Stimulated activated naive CD8-positive, alpha-beta T cell treated with anti-CD3 and anti-CD28 coated beads, Interleukin-15, Interleukin-2, amounts not matched to agents 100 ng/mL and 50 ng/mL, for 24 hours (primary cell): ENCODE measurements at regions not wholly inside any gene's neighbourhood (a gene's known extent, or its start where the extent isn't known, plus 50 kb on each side); places are given as distances from the start of the nearest gene placed in this dataset.
"Not testable (repeated sequence)": the region's sequence is repeated elsewhere in the genome, so short reads cannot be mapped to it uniquely, and the experiment has no call there.

Source experiments
- H3K27ac Mint-ChIP-seq: one replicate; pipeline ENCODE4 v1.8.0; 2021; ENCODE audit warnings: mild to moderate bottlenecking, mixed read lengths
- H3K27me3 Mint-ChIP-seq: one replicate; pipeline ENCODE4 v1.8.0; 2021; ENCODE audit warnings: mixed read lengths
- H3K36me3 Mint-ChIP-seq: one replicate; pipeline ENCODE4 v1.8.0; 2021; ENCODE audit warnings: low read depth, mixed read lengths
- H3K4me1 Mint-ChIP-seq: one replicate; pipeline ENCODE4 v1.8.0; 2021; ENCODE audit warnings: low read depth, mixed read lengths
- H3K4me3 Mint-ChIP-seq: one replicate; pipeline ENCODE4 v1.8.0; 2021; ENCODE audit warnings: mild to moderate bottlenecking, mixed read lengths
- H3K9me3 Mint-ChIP-seq: one replicate; pipeline ENCODE4 v1.8.0; 2021; ENCODE audit warnings: mixed read lengths

DNA sequence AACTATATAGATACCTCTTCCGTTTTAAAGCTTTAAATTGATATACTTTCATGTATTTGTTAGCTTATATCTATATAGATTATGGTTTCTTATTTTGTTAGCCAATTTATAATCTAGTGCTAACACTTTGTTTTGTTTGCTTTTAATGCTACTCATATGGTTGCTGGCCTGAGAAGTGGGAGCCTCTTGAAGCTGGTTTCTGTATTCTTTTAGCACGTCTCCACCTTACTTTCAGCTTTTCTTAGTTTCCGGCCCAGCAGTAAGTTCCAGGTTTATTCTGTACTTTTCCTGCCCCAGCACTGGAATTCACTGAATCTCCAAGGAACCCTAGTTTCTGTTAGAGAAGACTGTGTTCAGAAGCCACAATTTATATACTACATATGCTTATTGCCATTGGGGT, 458.9 kb downstream of the PRR16 start:
- Mint-ChIP-seq H3K27ac (no peak overlapping the region), H3K4me3 (no peak overlapping the region), H3K36me3 (no peaks in the 10 kb centered on the region), H3K27me3 (no peaks in the 10 kb centered on the region), H3K9me3 (peaks cover 10% of the 10 kb centered on the region), H3K4me1 (no peaks in the 10 kb centered on the region)

DNA sequence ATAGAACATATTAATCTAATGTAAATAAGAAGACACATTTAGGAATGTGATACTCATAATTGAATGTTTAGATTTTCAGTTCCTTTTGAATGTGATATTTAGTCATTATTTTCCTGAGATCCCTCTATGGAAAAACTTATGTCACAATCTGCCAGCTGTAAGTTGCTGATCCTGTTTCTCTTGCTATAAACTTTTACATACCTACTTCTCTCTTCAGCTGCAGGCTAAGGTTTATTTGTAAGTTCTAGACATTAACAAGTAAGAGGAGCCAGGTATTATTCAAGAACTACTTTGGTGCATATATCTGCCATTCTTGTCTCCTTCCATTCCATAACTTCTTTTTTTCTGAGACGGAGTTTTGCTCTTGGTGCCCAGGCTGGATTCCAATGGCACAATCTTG, 462.4 kb downstream of the PRR16 start:
- Mint-ChIP-seq H3K4me3 (no peak overlapping the region), H3K27ac (no peak overlapping the region), H3K36me3 (no peaks in the 10 kb centered on the region), H3K27me3 (no peaks in the 10 kb centered on the region), H3K9me3 (peaks cover 10% of the 10 kb centered on the region), H3K4me1 (no peaks in the 10 kb centered on the region)

DNA sequence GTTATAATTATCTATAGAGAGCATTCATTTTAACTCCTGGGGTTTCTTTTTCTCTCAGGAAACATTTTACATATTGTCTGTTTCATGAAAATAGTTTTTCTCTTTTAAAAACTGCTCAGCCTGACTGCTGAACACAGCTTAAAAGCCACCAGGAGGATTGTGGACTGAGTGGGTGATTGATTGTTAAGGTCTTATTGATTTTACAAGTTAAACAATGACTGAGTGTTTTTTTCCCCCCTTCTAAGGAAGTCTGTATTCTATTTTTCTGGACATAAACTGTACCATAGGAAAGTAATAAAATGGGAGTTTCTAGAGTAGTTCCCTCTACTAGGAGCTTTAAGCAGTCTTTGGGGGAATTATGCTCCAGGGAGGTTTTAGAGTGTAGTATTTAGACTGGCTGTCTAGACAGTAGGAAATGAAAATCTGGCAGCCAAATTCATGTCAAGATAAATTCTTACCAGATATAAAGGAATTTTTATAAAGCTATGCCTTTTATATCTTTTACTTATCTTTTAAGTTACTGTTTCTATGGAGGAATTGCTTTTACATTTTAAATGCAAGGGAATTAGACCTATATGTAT, 463.9 kb downstream of the PRR16 start:
- H3K27me3 Mint-ChIP-seq: no peaks in the 10 kb centered on the region
- H3K4me3 Mint-ChIP-seq: no peak overlapping the region
- H3K9me3 Mint-ChIP-seq: peaks cover 10% of the 10 kb centered on the region
- no peak overlapping the region for H3K27ac Mint-ChIP-seq
- H3K36me3 Mint-ChIP-seq: no peaks in the 10 kb centered on the region
- no peaks in the 10 kb centered on the region for H3K4me1 Mint-ChIP-seq

DNA sequence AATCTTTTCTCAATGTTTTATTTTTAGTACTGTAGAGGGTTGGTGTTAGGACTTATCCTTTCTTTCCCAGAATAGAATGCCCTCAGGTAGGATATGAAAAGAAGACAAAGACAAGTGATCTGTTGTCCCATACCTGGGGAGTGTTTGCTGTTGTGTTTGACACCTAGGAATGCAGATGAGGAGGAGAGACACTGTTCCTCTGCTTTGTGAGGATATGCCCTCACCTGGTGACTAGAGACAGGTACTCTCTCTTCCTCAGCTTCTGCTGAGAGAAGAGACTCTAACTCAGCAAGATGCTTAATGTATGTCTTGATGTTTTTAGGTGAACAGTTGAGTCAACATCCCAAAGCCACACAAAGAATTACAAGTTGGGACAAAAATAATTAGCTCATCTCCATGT, 468.4 kb downstream of the PRR16 start:
- Mint-ChIP-seq H3K27ac (no peak overlapping the region), H3K4me1 (no peaks in the 10 kb centered on the region), H3K36me3 (no peaks in the 10 kb centered on the region), H3K27me3 (no peaks in the 10 kb centered on the region), H3K9me3 (no peaks in the 10 kb centered on the region), H3K4me3 (no peak overlapping the region)

DNA sequence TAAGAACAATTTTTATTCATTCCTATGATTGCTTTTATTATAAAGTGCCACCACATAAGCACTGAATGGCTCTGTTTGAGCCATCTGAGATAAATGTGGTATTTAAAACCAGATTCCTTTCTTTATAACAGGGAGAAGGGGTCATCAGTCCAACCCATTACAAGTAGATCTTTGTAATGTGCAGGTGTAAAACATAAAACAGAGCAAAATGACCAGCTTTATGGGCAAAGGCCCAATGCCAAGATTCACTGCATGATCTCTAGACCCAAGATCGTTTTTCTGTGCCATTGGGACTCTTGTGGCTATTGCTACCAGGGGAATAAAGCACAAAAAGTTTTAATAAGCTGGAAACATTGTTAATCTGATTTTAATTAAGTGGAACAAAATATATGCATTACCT, 469.9 kb downstream of the PRR16 start:
- Mint-ChIP-seq H3K4me3 (no peak overlapping the region), H3K4me1 (no peaks in the 10 kb centered on the region), H3K27ac (no peak overlapping the region), H3K9me3 (no peaks in the 10 kb centered on the region), H3K36me3 (no peaks in the 10 kb centered on the region), H3K27me3 (no peaks in the 10 kb centered on the region)

DNA sequence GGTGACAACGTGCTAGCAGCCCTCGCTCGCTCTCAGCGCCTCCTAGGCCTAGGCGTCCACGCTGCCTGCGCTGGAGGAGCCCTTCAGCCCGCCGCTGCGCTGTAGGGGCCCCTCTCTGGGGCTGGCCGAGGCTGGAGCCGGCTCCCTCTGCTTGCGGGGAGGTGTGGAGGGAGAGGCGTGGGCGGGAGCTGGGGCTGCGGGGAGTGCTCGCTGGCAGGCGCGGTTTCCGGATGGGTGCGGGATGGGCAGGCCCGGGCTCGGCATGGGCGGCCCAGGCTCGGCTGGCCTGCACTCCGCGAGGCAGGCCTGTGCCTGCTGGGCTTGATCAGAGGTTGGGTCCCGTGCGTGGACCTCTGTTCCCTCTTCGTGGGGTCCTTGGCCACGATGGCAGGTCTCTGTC, 472.6 kb downstream of the PRR16 start:
- no peak overlapping the region for H3K27ac Mint-ChIP-seq
- no peak overlapping the region for H3K4me3 Mint-ChIP-seq
- H3K36me3 Mint-ChIP-seq: no peaks in the 10 kb centered on the region
- no peaks in the 10 kb centered on the region for H3K27me3 Mint-ChIP-seq
- H3K9me3 Mint-ChIP-seq: no peaks in the 10 kb centered on the region
- H3K4me1 Mint-ChIP-seq: no peaks in the 10 kb centered on the region

DNA sequence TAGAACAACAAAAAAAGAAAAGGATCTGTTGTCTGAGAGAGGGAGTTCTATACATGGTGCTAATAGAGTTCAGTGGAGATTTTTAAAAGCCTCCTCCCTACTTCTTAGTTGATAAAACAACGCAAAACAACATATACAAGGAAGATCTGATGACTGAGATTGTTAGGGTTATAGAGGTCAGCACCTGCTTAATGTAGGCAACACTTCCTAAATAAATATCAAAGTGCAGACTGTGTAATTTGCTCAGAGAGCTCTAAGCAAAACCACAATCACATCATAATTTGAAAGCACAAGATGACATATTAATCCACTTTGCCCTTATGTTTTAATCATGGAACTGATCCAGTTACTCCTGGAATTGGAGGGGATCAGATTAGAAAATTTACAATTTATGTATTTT, 474.5 kb downstream of the PRR16 start:
- Mint-ChIP-seq H3K4me3 (no peak overlapping the region), H3K27ac (no peak overlapping the region), H3K27me3 (no peaks in the 10 kb centered on the region), H3K9me3 (no peaks in the 10 kb centered on the region), H3K36me3 (no peaks in the 10 kb centered on the region), H3K4me1 (no peaks in the 10 kb centered on the region)

DNA sequence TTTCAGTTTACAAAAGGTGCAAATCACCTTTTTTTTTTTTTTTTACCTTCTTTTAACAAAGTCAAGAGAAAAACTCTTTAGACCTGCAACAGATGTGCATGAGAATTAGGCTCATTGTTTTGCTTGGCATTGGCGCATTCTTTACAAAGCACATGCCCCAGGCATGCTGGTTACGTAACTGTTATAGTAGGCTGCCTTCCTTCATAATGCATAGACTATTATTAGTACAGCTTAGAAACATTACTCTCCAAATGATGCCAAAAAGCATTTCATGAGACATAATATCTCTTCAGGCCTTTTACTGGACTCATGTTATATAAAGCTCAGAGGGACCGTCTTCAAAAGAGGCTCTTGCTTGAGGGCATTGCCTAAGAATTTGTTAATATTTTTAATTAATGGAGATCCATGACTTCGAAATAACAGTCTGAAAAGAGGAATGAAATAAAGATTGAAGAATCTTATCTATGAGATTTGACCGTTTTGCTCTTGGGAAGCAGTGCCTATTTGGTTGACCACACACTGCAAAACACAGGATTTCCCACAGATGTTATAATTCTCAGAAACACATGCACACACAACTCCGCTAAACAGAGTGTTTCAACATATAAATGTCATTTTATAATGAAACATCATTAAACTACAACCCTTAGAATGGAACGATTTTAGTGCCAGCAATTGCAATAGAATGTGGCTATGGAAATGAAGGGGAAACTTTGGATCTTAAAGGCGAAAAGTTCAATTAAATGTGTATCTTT, 478.7 kb downstream of the PRR16 start:
- no peak overlapping the region for H3K27ac Mint-ChIP-seq
- H3K9me3 Mint-ChIP-seq: no peaks in the 10 kb centered on the region
- H3K4me3 Mint-ChIP-seq: no peak overlapping the region
- no peaks in the 10 kb centered on the region for H3K27me3 Mint-ChIP-seq
- no peaks in the 10 kb centered on the region for H3K36me3 Mint-ChIP-seq
- no peaks in the 10 kb centered on the region for H3K4me1 Mint-ChIP-seq

DNA sequence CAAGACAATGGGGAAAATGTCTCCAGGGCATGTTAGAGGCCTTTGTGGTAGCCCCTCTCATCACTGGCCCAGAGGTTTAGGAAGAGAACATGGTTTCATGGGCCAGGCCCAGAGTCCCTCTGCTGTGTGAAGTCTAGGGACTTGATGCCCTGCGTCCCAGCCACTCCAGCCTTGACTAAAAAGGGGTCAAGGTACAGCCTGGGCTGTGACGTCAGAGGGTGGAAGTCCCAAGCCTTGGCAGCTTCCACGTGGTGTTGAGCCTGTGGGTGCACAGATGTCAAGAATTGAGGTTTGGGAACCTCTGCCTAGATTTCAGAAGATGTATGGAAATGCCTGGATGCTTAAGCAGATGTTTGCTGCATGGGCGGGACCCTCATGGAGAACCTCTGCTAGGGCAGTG, 485.5 kb downstream of the PRR16 start:
- peaks cover 18% of the 10 kb centered on the region for H3K9me3 Mint-ChIP-seq
- not testable (repeated sequence) for H3K27me3 Mint-ChIP-seq, H3K4me1 Mint-ChIP-seq, H3K36me3 Mint-ChIP-seq, H3K27ac Mint-ChIP-seq, H3K4me3 Mint-ChIP-seq

DNA sequence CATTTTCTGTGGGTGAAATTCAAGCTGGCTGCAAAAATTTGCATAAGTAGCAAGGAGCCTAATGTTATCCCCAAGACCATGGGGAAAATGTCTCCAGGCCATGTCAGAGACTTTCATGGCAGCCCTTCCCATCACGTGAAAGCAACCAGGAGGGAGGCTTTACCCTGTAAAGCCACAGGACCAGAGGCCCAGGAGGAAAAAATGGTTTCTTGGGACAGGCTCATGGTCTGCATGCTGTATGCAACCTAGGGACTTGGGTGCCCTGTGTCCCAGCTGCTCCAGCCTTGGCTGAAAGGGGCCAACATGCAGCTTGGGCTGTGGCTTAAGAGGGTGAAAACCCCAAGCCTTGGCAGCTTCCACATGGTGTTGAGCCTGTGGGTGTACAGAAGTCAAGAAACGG, 489.3 kb downstream of the PRR16 start:
- H3K27ac Mint-ChIP-seq, H3K27me3 Mint-ChIP-seq, H3K4me1 Mint-ChIP-seq, H3K36me3 Mint-ChIP-seq, H3K4me3 Mint-ChIP-seq: not testable (repeated sequence)
- peaks cover 26% of the 10 kb centered on the region for H3K9me3 Mint-ChIP-seq

DNA sequence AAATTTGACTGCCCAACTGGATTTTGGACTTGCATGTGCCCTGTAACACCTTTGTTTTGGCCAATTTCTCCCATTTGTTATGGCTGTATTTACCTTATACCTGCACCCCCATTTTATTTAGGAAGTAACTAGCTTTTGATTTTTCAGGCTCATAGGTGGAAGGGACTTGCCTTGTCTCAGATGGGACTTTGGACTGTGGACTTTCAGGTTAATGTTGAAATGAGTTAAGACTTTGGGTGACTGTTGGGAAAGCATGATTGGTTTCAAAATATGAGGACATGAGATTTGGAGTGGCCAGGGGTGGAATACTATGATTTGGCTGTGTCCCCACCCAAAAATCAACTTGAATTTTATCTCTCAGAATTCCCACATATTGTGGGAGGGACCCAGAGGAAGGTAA, 490.2 kb downstream of the PRR16 start:
- H3K9me3 Mint-ChIP-seq: peaks cover 26% of the 10 kb centered on the region
- H3K4me1 Mint-ChIP-seq: no peaks in the 10 kb centered on the region
- no peaks in the 10 kb centered on the region for H3K27me3 Mint-ChIP-seq
- no peak overlapping the region for H3K27ac Mint-ChIP-seq
- no peak overlapping the region for H3K4me3 Mint-ChIP-seq
- no peaks in the 10 kb centered on the region for H3K36me3 Mint-ChIP-seq

DNA sequence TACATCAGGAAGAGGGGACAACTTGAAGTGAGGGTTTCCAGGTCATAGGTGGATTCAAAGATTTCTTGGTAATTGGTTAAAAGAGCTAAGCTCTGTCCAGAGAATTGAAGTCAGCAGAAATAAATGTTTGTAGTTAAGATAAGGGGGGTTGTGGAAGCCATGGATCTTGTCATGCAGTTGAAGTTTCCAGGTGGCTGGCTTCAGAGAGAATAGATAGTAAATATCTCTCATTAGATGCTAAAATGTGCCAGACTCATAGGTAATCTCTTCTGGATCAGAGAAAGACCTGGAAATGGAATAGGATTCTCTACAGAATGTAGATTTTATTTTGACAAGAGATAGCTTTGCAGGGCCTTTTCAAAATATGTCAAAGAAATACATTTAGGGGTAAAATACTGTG, 491.7 kb downstream of the PRR16 start:
- Mint-ChIP-seq H3K27ac (no peak overlapping the region), H3K9me3 (peaks cover 26% of the 10 kb centered on the region), H3K4me1 (no peaks in the 10 kb centered on the region), H3K36me3 (no peaks in the 10 kb centered on the region), H3K27me3 (no peaks in the 10 kb centered on the region), H3K4me3 (no peak overlapping the region)

DNA sequence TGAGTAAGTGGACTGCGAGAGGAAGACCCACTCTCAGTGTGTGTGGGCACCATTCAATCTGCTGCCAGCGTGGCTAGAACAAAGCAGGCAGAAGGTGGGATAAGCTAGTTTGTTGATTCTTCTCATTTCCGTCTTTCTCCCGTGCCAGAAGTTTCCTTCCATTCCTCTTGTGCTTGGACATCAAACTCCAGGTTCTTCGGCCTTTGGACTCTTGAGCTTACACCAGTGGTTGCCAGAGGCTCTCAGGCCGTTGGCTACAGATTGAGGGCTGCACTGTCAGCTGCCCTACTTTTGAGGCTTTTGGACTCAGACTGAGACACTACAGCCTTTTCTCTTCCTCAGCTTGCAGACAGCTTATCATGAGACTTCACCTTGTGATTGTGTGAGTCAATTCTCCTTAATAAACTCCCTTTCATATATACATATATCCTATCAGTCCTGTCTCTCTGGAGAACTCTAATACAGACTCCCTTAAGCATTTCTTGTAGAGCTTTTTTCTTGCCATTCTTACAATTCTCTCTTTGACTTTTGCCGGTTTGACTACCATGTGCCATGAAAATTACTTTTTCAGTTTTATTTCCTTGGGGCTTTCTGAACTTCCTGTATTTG, 494.9 kb downstream of the PRR16 start:
- H3K9me3 Mint-ChIP-seq: peaks cover 8% of the 10 kb centered on the region

DNA sequence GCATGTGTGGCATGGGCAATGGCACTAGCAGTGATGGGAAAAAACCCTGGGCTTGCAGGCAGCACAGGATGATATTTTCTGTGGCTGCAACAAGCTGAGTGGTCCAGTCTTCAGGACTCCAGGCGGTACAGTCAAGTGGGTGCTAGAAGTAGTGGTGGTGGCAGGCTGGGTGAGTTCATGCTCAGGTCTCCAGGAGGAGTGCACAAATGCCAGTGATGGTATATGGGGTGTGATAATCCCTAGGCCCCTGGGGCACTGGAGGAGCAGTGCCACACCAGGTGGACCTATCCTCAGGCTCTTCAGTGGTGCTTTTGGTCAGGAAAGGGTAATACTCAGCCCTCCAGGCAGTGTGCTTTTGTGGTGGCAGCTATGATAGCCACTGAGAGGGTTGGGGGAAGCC, 496.4 kb downstream of the PRR16 start:
- H3K27me3 Mint-ChIP-seq: no peaks in the 10 kb centered on the region
- H3K4me1 Mint-ChIP-seq: no peaks in the 10 kb centered on the region
- no peak overlapping the region for H3K4me3 Mint-ChIP-seq
- no peaks in the 10 kb centered on the region for H3K36me3 Mint-ChIP-seq
- no peak overlapping the region for H3K27ac Mint-ChIP-seq
- peaks cover 3% of the 10 kb centered on the region for H3K9me3 Mint-ChIP-seq

More for the DNA sequence above, 494.9 kb downstream of the PRR16 start:
- no peaks in the 10 kb centered on the region for H3K4me1 Mint-ChIP-seq
- no peaks in the 10 kb centered on the region for H3K36me3 Mint-ChIP-seq
- no peaks in the 10 kb centered on the region for H3K27me3 Mint-ChIP-seq
- H3K27ac Mint-ChIP-seq: no peak overlapping the region
- no peak overlapping the region for H3K4me3 Mint-ChIP-seq

DNA sequence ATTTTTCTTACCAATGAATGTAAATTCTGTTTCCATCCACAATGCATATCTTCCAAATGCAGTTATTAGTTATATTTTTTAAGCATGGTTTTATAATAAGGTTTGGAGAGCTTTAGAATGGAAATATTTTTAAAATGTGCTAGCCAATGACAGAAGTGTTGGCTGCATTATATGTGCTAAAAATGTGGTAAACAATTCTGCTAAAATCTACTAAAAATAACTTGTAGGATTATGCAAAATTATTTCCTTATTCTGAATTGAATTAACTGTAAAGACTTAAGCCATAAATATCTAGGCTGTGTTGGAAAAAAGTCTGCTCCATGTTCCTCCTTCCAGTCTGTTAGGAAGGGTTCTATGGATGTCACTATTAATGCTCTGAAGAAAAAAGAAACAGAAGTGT, 503.3 kb downstream of the PRR16 start:
- Mint-ChIP-seq H3K27ac (no peak overlapping the region), H3K4me1 (no peaks in the 10 kb centered on the region), H3K9me3 (no peaks in the 10 kb centered on the region), H3K27me3 (no peaks in the 10 kb centered on the region), H3K4me3 (no peak overlapping the region), H3K36me3 (no peaks in the 10 kb centered on the region)

DNA sequence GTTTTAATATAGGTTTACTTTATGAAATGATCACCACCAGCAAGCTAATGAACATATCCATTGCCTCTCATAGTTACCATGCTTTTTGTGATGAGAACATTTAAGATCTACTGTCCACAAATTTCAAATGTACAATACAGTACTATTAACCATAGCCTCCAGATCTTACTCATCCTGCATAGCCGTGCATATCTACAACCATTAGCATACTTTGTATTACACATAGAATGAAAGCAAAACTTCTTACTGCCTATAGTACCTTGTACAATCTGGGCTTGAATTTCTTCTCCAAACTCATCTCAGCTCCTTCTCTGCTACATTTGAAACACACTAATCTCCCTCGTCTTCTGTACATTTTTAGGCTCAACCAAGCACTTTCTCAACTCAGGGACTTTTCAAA, 510.6 kb downstream of the PRR16 start:
- Mint-ChIP-seq H3K27me3 (no peaks in the 10 kb centered on the region), H3K4me3 (no peak overlapping the region), H3K4me1 (no peaks in the 10 kb centered on the region), H3K36me3 (no peaks in the 10 kb centered on the region), H3K27ac (no peak overlapping the region), H3K9me3 (no peaks in the 10 kb centered on the region)
